Omental fat pad (tissue), 3 donors: ENCODE measurements at regions not wholly inside any gene's neighbourhood (a gene's known extent, or its start where the extent isn't known, plus 50 kb on each side); places are given as distances from the start of the nearest gene placed in this dataset.
"Not testable (repeated sequence)": the region's sequence is repeated elsewhere in the genome, so short reads cannot be mapped to it uniquely, and the experiment has no call there.

Source experiments
- ATAC-seq: fragments of 150-250 bp; one replicate; pipeline ENCODE4 v1.9.1; 2016; ENCODE audit warnings: mild to moderate bottlenecking, moderate library complexity; ENCODE audit not compliant: low FRiP score
- DNase-seq: peaks from one replicate; pipeline ENCODE4 v3.0.0-alpha.2; 2019; ENCODE audit warnings: low spot score
- CTCF ChIP-seq, 3 donors: fragments of 450-650 bp; IDR thresholded peaks; one replicate each; pipeline ENCODE4 v1.5.1; 2016 to 2017; ENCODE audit warnings: antibody characterized with exemption in 3 of 3, mild to moderate bottlenecking in 3 of 3, moderate library complexity in 2 of 3

- DNase-seq (no peak), ATAC-seq (no peak)
- no peak for TF ChIP-seq CTCF (IDR thresholded peaks at IDR 0.05)
Observed at GRCh38 chr1:121587777-121588176, 403.0 kb downstream of the SRGAP2C start.

DNA sequence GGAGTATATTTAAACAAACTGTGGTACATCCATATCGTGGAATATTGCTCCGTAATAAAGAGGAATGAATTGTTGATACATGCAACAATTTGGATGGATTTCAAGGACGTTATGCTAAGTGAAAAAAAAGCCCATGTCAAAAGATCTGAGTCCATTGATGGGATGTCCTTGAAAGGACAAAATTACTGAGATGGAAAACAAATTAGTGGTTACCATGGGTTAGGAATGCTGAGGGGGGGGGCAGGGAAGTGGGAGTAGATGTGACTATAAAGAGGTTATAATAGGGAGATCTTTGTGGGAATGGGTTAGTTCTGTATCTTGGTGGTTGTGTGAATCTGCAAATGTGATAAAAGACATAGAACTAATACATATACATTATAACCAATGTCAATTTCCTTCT, 409.3 kb downstream of the SRGAP2C start:
- TF ChIP-seq CTCF (IDR thresholded peaks at IDR 0.05) = no peak
- DNase-seq (no peak), ATAC-seq (no peak)

GRCh38 chr1:121595089-121595488, 410.3 kb downstream of the SRGAP2C start:
- no peak for TF ChIP-seq CTCF (IDR thresholded peaks at IDR 0.05)
- ATAC-seq (no peak), DNase-seq (no peak)

- ATAC-seq, DNase-seq: not testable (repeated sequence)
Observed at GRCh38 chr1:121604843-121605444, 420.2 kb downstream of the SRGAP2C start.

- not testable (repeated sequence) for ATAC-seq, DNase-seq
Observed at GRCh38 chr1:121607499-121607898, 422.7 kb downstream of the SRGAP2C start.
